Endodermal cell (in vitro differentiated cells): ENCODE measurements at regions not wholly inside any gene's neighbourhood (a gene's known extent, or its start where the extent isn't known, plus 50 kb on each side); places are given as distances from the start of the nearest gene placed in this dataset.

Source experiments
- DNase-seq: peaks from one replicate; pipeline ENCODE4 v3.0.0-alpha.2; 2017
- H3K27ac ChIP-seq: 2 replicates; pipeline ENCODE4 v1.5.1; 2013; ENCODE audit warnings: mild to moderate bottlenecking, low read depth, low read length, moderate library complexity
- H3K27me3 ChIP-seq: 2 replicates; pipeline ENCODE4 v1.6.1; 2013; ENCODE audit warnings: mild to moderate bottlenecking, low read length, moderate library complexity; ENCODE audit not compliant: insufficient read depth, control insufficient read depth, poor library complexity, severe bottlenecking
- H3K36me3 ChIP-seq: 2 replicates; pipeline ENCODE4 v1.7.0; 2013; ENCODE audit warnings: mild to moderate bottlenecking, low read length, moderate library complexity; ENCODE audit not compliant: control insufficient read depth, insufficient read depth
- H3K4me1 ChIP-seq: one replicate; pipeline ENCODE4 v1.7.0; 2013; ENCODE audit warnings: low read length; ENCODE audit not compliant: control insufficient read depth, insufficient read depth
- H3K4me3 ChIP-seq: 2 replicates; pipeline ENCODE4 v1.5.1; 2013; ENCODE audit warnings: mild to moderate bottlenecking, low read length, moderate library complexity
- H3K9ac ChIP-seq: 2 replicates; pipeline ENCODE4 v1.6.1; 2013; ENCODE audit warnings: mild to moderate bottlenecking, low read length, moderate library complexity; ENCODE audit not compliant: poor library complexity, severe bottlenecking; ENCODE audit errors: extremely low read depth
- H3K9me3 ChIP-seq: 2 replicates; pipeline ENCODE4 v1.6.1; 2013; ENCODE audit warnings: mild to moderate bottlenecking, low read length, moderate library complexity; ENCODE audit not compliant: control insufficient read depth
- H3K27ac Mint-ChIP-seq: 2 replicates; pipeline ENCODE4 v1.8.0; 2020; ENCODE audit warnings: mixed read lengths
- H3K27me3 Mint-ChIP-seq: 2 replicates; pipeline ENCODE4 v1.8.0; 2021; ENCODE audit warnings: mild to moderate bottlenecking, mixed read lengths; ENCODE audit not compliant: insufficient read depth
- H3K36me3 Mint-ChIP-seq: 2 replicates; pipeline ENCODE4 v1.8.0; 2020; ENCODE audit warnings: low read depth, mixed read lengths
- H3K4me1 Mint-ChIP-seq: 2 replicates; pipeline ENCODE4 v1.8.0; 2020; ENCODE audit warnings: mixed read lengths
- H3K4me3 Mint-ChIP-seq: 2 replicates; pipeline ENCODE4 v1.8.0; 2020; ENCODE audit warnings: mild to moderate bottlenecking, moderate library complexity, mixed read lengths
- H3K9me3 Mint-ChIP-seq: 2 replicates; pipeline ENCODE4 v1.8.0; 2020; ENCODE audit warnings: mild to moderate bottlenecking, mixed read lengths
- WGBS, 2 experiments: methylation state at CpG; one replicate each; pipeline versions ENCODE4 v1.1.5 to v1.1.7; 2013; ENCODE audit warnings: missing lambda C conversion rate in 2 of 2, mixed read lengths in 1 of 2; ENCODE audit not compliant: insufficient coverage in 1 of 2, insufficient read length in 1 of 2; 5-methylcytosine and 5-hydroxymethylcytosine counted together
- TF ChIP-seq, protein P1 (sequence below): fragments of 200-600 bp; sonication (generic); conservative IDR thresholded peaks from 2 replicates; pipeline ENCODE4 v1.5.0; 2021; ENCODE audit warnings: antibody characterized with exemption, mild to moderate bottlenecking

GRCh38 chr22:47356511-47357011 lies 594.1 kb downstream of the TBC1D22A start:
- Histone ChIP-seq H3K9me3 (peaks cover 80% of the 10 kb centered on the region), H3K4me3 (no peak overlapping the region), H3K27ac (no peak overlapping the region), H3K27me3 (no peaks in the 10 kb centered on the region), H3K9ac (no peak overlapping the region), H3K36me3 (no peaks in the 10 kb centered on the region), H3K4me1 (no peaks in the 10 kb centered on the region)
- H3K36me3 Mint-ChIP-seq, result no peaks in the 10 kb centered on the region
- 57 to 59% methylated on average over 4 to 5 of the region's 5 CpGs for WGBS, 2 experiments
- DNase-seq, result no peak
- H3K4me1 Mint-ChIP-seq, result no peaks in the 10 kb centered on the region
- H3K27me3 Mint-ChIP-seq, result no peaks in the 10 kb centered on the region
- TF ChIP-seq, protein P1, sequence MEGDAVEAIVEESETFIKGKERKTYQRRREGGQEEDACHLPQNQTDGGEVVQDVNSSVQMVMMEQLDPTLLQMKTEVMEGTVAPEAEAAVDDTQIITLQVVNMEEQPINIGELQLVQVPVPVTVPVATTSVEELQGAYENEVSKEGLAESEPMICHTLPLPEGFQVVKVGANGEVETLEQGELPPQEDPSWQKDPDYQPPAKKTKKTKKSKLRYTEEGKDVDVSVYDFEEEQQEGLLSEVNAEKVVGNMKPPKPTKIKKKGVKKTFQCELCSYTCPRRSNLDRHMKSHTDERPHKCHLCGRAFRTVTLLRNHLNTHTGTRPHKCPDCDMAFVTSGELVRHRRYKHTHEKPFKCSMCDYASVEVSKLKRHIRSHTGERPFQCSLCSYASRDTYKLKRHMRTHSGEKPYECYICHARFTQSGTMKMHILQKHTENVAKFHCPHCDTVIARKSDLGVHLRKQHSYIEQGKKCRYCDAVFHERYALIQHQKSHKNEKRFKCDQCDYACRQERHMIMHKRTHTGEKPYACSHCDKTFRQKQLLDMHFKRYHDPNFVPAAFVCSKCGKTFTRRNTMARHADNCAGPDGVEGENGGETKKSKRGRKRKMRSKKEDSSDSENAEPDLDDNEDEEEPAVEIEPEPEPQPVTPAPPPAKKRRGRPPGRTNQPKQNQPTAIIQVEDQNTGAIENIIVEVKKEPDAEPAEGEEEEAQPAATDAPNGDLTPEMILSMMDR, result no peak
- H3K9me3 Mint-ChIP-seq, result peaks cover 100% of the 10 kb centered on the region
- H3K27ac Mint-ChIP-seq, result no peak overlapping the region
- H3K4me3 Mint-ChIP-seq, result no peak overlapping the region

DNA sequence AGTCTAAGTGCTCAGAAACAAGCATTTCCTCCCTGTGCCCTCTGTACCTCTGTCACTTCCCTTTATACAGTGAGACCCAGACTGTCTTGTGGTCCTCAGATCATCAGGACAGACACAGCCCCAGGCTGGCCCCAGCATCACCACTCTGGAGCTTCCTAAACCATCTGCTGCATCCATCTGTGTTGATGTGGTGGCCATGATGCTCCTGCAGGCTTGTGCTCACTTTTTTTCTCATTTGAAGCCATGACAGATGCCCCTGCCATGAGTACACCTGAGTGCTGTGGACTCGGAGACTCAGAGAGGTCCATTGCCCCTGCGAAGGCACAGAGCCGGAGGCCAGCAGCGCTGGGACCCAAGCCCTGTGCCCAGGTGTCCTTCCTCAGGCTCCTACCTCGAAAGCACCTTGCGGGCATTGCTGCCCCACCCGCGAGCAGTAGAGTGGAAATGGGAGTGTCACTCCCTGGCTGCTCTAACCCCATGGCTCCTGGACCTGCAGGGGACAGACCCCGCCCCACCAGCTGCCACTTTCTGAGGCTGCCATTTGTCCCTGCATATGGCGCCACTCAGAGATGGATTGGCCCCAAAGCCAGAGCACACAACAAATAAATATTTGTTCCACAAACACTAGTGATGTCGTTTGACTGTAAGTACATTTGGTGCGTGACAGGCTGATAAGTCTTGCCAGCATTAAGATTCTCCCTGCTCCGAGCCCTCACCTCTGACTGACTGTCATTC lies 593.5 kb downstream of the TBC1D22A start:
- Mint-ChIP-seq H3K27ac (no peak overlapping the region), H3K4me3 (no peak overlapping the region), H3K36me3 (no peaks in the 10 kb centered on the region), H3K27me3 (no peaks in the 10 kb centered on the region), H3K4me1 (no peaks in the 10 kb centered on the region), H3K9me3 (peaks cover 100% of the 10 kb centered on the region)
- Histone ChIP-seq H3K9me3 (peaks cover 76% of the 10 kb centered on the region), H3K9ac (no peak overlapping the region), H3K27me3 (no peaks in the 10 kb centered on the region), H3K4me1 (no peaks in the 10 kb centered on the region), H3K27ac (no peak overlapping the region), H3K4me3 (no peak overlapping the region), H3K36me3 (no peaks in the 10 kb centered on the region)
- WGBS, 2 experiments, result 77 to 83% methylated on average over 7 to 13 of the region's 13 CpGs
- DNase-seq, result peak; percentile 14
- TF ChIP-seq, protein P1, result no peak

DNA sequence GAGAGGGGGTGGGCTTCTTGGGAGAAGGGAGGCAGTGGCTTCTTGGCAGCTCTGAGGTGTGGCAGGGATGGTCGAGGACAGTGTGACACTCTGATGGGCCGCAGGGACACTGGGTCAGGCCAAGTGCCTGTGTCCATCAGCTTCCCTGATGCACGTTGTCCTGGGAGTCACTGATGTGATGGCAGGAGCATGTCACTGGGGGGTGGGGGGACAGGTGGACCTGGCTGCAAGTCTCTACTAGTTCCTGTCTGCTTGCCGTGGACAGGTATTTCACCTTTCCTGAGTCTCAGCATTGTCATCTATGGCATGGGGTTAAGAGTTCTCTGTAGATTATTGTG lies 592.9 kb downstream of the TBC1D22A start:
- 72 to 80% methylated on average over 1 to 4 of the region's 4 CpGs for WGBS, 2 experiments
- H3K4me3 Mint-ChIP-seq, result no peak overlapping the region
- peaks cover 100% of the 10 kb centered on the region for H3K9me3 Mint-ChIP-seq
- Histone ChIP-seq H3K9ac (no peak overlapping the region), H3K4me1 (no peaks in the 10 kb centered on the region), H3K27me3 (no peaks in the 10 kb centered on the region), H3K9me3 (peaks cover 70% of the 10 kb centered on the region), H3K4me3 (no peak overlapping the region), H3K36me3 (no peaks in the 10 kb centered on the region), H3K27ac (no peak overlapping the region)
- no peaks in the 10 kb centered on the region for H3K36me3 Mint-ChIP-seq
- DNase-seq, result peak; percentile 11
- no peak overlapping the region for H3K27ac Mint-ChIP-seq
- H3K27me3 Mint-ChIP-seq, result no peaks in the 10 kb centered on the region
- TF ChIP-seq, protein P1, result no peak
- no peaks in the 10 kb centered on the region for H3K4me1 Mint-ChIP-seq
